CD4-positive, CD25-positive, alpha-beta regulatory T cell (primary cell): ENCODE measurements at regions not wholly inside any gene's neighbourhood (a gene's known extent, or its start where the extent isn't known, plus 50 kb on each side); places are given as distances from the start of the nearest gene placed in this dataset.

Experiments used
- ATAC-seq, 2 donors: fragments of 150-1000 bp; cut with Tn5 transposase; one replicate each; pipeline ENCODE4 v1.10.0; 2021; ENCODE audit warnings: low read depth in 2 of 2, moderate number of reproducible peaks in 2 of 2, moderate library complexity in 1 of 2
- DNase-seq, 3 donors: peaks; one replicate each; pipeline versions ENCODE4 v3.0.0 to v3.0.0-alpha.2; 2012 to 2022; ENCODE audit warnings: mixed read lengths in 1 of 3
- H3K27ac ChIP-seq: one replicate; pipeline ENCODE4 v1.7.0; 2013; ENCODE audit warnings: mild to moderate bottlenecking, low read length; ENCODE audit not compliant: insufficient read depth, poor library complexity, severe bottlenecking
- H3K27me3 ChIP-seq: one replicate; pipeline ENCODE4 v1.7.0; 2013; ENCODE audit warnings: low read length; ENCODE audit not compliant: control insufficient read depth, insufficient read depth
- H3K36me3 ChIP-seq: one replicate; pipeline ENCODE4 v1.7.0; 2013; ENCODE audit warnings: mild to moderate bottlenecking, low read length, moderate library complexity; ENCODE audit not compliant: control insufficient read depth, insufficient read depth
- H3K4me1 ChIP-seq: 2 replicates; pipeline ENCODE4 v1.7.0; 2013; ENCODE audit warnings: mild to moderate bottlenecking, low read length; ENCODE audit not compliant: insufficient read depth, control insufficient read depth, poor library complexity, severe bottlenecking
- H3K4me3 ChIP-seq: one replicate; pipeline ENCODE4 v1.7.0; 2013; ENCODE audit warnings: low read depth, mild to moderate bottlenecking, low read length, moderate library complexity
- H3K9me3 ChIP-seq, 2 experiments: 1 replicate in 1 of 2; 2 replicates in 1 of 2; pipeline ENCODE4 v1.7.0; 2013; ENCODE audit warnings: low read length in 2 of 2, mild to moderate bottlenecking in 1 of 2, moderate library complexity in 1 of 2; ENCODE audit not compliant: control insufficient read depth in 2 of 2
- H3K27ac Mint-ChIP-seq, 3 donors: one replicate each; pipeline ENCODE4 v1.8.0; 2020 to 2022; ENCODE audit warnings: mild to moderate bottlenecking in 3 of 3, mixed read lengths in 3 of 3, moderate library complexity in 2 of 3
- H3K27me3 Mint-ChIP-seq: one replicate; pipeline ENCODE4 v1.8.0; 2022; ENCODE audit warnings: mild to moderate bottlenecking, mixed read lengths
- H3K36me3 Mint-ChIP-seq: one replicate; pipeline ENCODE4 v1.8.0; 2020; ENCODE audit warnings: mixed read lengths
- H3K4me1 Mint-ChIP-seq, 4 donors: one replicate each; pipeline ENCODE4 v1.8.0; 2020 to 2022; ENCODE audit warnings: mixed read lengths in 4 of 4, mild to moderate bottlenecking in 1 of 4
- H3K4me3 Mint-ChIP-seq, 4 donors: one replicate each; pipeline ENCODE4 v1.8.0; 2020 to 2022; ENCODE audit warnings: mild to moderate bottlenecking in 4 of 4, mixed read lengths in 4 of 4, moderate library complexity in 3 of 4
- H3K9me3 Mint-ChIP-seq, 7 donors: one replicate each; pipeline ENCODE4 v1.8.0; 2020 to 2022; ENCODE audit warnings: mixed read lengths in 7 of 7, mild to moderate bottlenecking in 3 of 7, moderate library complexity in 2 of 7

GRCh38 chrX:65610481-65610880 lies 57.0 kb upstream of the MSN start:
- Histone ChIP-seq H3K27ac (no peak overlapping the region), H3K9me3 (no peaks in the 10 kb centered on the region)
- peaks cover 10 to 35% (median 21%) of the 10 kb centered on the region in 4 donors for H3K4me1 Mint-ChIP-seq

GRCh38 chrX:65610040-65610439 lies 57.4 kb upstream of the MSN start:
- H3K36me3 ChIP-seq = no peaks in the 10 kb centered on the region
- peak overlapping the region in 3 of 4 donors; percentile 15 to 63 (median 18) for H3K4me3 Mint-ChIP-seq

More at GRCh38 chrX:65610481-65610880, 57.0 kb upstream of the MSN start:
- H3K36me3 Mint-ChIP-seq = peaks cover 4% of the 10 kb centered on the region
- H3K27ac Mint-ChIP-seq = no peak overlapping the region
- H3K4me1 ChIP-seq = peaks cover 3% of the 10 kb centered on the region
- H3K9me3 Mint-ChIP-seq = peaks cover 0 to 1% (median 0%) of the 10 kb centered on the region in 7 donors
- H3K27me3 Mint-ChIP-seq = no peaks in the 10 kb centered on the region
- no peaks in the 10 kb centered on the region for H3K36me3 ChIP-seq
- no peak for DNase-seq
- H3K27me3 ChIP-seq = no peaks in the 10 kb centered on the region
- no peak for ATAC-seq
- no peak overlapping the region for H3K4me3 Mint-ChIP-seq
- no peak overlapping the region for H3K4me3 ChIP-seq

GRCh38 chrX:65609237-65609636 lies 58.2 kb upstream of the MSN start:
- H3K4me3 ChIP-seq = no peak overlapping the region
- no peaks in the 10 kb centered on the region for H3K27me3 ChIP-seq
- peaks cover 0 to 1% (median 0%) of the 10 kb centered on the region in 7 donors for H3K9me3 Mint-ChIP-seq
- peaks cover 7% of the 10 kb centered on the region for H3K36me3 Mint-ChIP-seq
- peak overlapping the region in 1 of 4 donors; percentile 50 for H3K4me3 Mint-ChIP-seq
- no peak for ATAC-seq
- H3K27ac ChIP-seq = no peak overlapping the region
- no peaks in the 10 kb centered on the region for H3K9me3 ChIP-seq
- peak overlapping the region in 1 of 3 donors; percentile 4 for H3K27ac Mint-ChIP-seq
- H3K36me3 ChIP-seq = no peaks in the 10 kb centered on the region
- H3K27me3 Mint-ChIP-seq = no peaks in the 10 kb centered on the region
- no peak for DNase-seq
- peaks cover 3% of the 10 kb centered on the region for H3K4me1 ChIP-seq
- H3K4me1 Mint-ChIP-seq = peaks cover 12 to 45% (median 22%) of the 10 kb centered on the region in 4 donors

More at GRCh38 chrX:65610040-65610439, 57.4 kb upstream of the MSN start:
- no peak for DNase-seq
- Histone ChIP-seq H3K27me3 (no peaks in the 10 kb centered on the region), H3K27ac (no peak overlapping the region), H3K9me3 (no peaks in the 10 kb centered on the region), H3K4me3 (no peak overlapping the region), H3K4me1 (peaks cover 3% of the 10 kb centered on the region)
- Mint-ChIP-seq H3K36me3 (peaks cover 7% of the 10 kb centered on the region), H3K27me3 (no peaks in the 10 kb centered on the region), H3K4me1 (peaks cover 12 to 39% (median 21%) of the 10 kb centered on the region in 4 donors), H3K9me3 (peaks cover 0 to 1% (median 0%) of the 10 kb centered on the region in 7 donors), H3K27ac (peak overlapping the region in 1 of 3 donors; percentile 52)
- no peak for ATAC-seq

GRCh38 chrX:65608026-65608425 lies 59.4 kb upstream of the MSN start:
- Mint-ChIP-seq H3K27me3 (no peaks in the 10 kb centered on the region), H3K9me3 (no peaks in the 10 kb centered on the region), H3K4me3 (peak overlapping the region in 1 of 4 donors; percentile 50), H3K36me3 (peaks cover 7% of the 10 kb centered on the region), H3K4me1 (peaks cover 8 to 44% (median 23%) of the 10 kb centered on the region in 4 donors), H3K27ac (peak overlapping the region in 2 of 3 donors; percentile 1 to 26)
- Histone ChIP-seq H3K4me1 (peaks cover 3% of the 10 kb centered on the region), H3K27ac (no peak overlapping the region), H3K27me3 (no peaks in the 10 kb centered on the region), H3K9me3 (no peaks in the 10 kb centered on the region), H3K4me3 (no peak overlapping the region), H3K36me3 (no peaks in the 10 kb centered on the region)
- ATAC-seq (no peak), DNase-seq (no peak)

GRCh38 chrX:65607070-65607742 lies 60.2 kb upstream of the MSN start:
- Mint-ChIP-seq H3K9me3 (no peaks in the 10 kb centered on the region), H3K4me3 (no peak overlapping the region), H3K27ac (no peak overlapping the region), H3K36me3 (peaks cover 7% of the 10 kb centered on the region), H3K4me1 (peaks cover 8 to 52% (median 23%) of the 10 kb centered on the region in 4 donors), H3K27me3 (no peaks in the 10 kb centered on the region)
- DNase-seq (no peak), ATAC-seq (peak in 1 of 2 donors; percentile 53)
- Histone ChIP-seq H3K27me3 (no peaks in the 10 kb centered on the region), H3K27ac (no peak overlapping the region), H3K4me1 (peaks cover 9% of the 10 kb centered on the region), H3K9me3 (no peaks in the 10 kb centered on the region), H3K4me3 (no peak overlapping the region), H3K36me3 (no peaks in the 10 kb centered on the region)

- DNase-seq (no peak), ATAC-seq (no peak)
- Mint-ChIP-seq H3K27ac (peak overlapping the region; percentile 80 to 91 (median 89)), H3K4me1 (peaks cover 22 to 70% (median 30%) of the 10 kb centered on the region in 4 donors), H3K4me3 (peak overlapping the region in 2 of 4 donors; percentile 60 to 64), H3K9me3 (no peaks in the 10 kb centered on the region), H3K27me3 (no peaks in the 10 kb centered on the region), H3K36me3 (peaks cover 7% of the 10 kb centered on the region)
- Histone ChIP-seq H3K27me3 (no peaks in the 10 kb centered on the region), H3K4me3 (no peak overlapping the region), H3K4me1 (peaks cover 44% of the 10 kb centered on the region), H3K9me3 (no peaks in the 10 kb centered on the region), H3K36me3 (no peaks in the 10 kb centered on the region), H3K27ac (no peak overlapping the region)
Observed at GRCh38 chrX:65602221-65602560, 65.3 kb upstream of the MSN start.

GRCh38 chrX:65601530-65602220 lies 65.8 kb upstream of the MSN start:
- DNase-seq (peak in 2 of 3 donors; percentile 27 to 69), ATAC-seq (peak; percentile 28 to 70)
- Histone ChIP-seq H3K4me3 (no peak overlapping the region), H3K27ac (peak overlapping the region; percentile 21), H3K4me1 (peaks cover 49% of the 10 kb centered on the region), H3K27me3 (no peaks in the 10 kb centered on the region), H3K36me3 (no peaks in the 10 kb centered on the region), H3K9me3 (no peaks in the 10 kb centered on the region)
- H3K4me3 Mint-ChIP-seq = peak overlapping the region in 3 of 4 donors; percentile 48 to 64 (median 60)
- peaks cover 7% of the 10 kb centered on the region for H3K36me3 Mint-ChIP-seq
- peak overlapping the region; percentile 86 to 89 (median 89) for H3K27ac Mint-ChIP-seq
- no peaks in the 10 kb centered on the region for H3K9me3 Mint-ChIP-seq
- H3K4me1 Mint-ChIP-seq = peaks cover 21 to 74% (median 25%) of the 10 kb centered on the region in 4 donors
- no peaks in the 10 kb centered on the region for H3K27me3 Mint-ChIP-seq
